Neuronal stem cell (in vitro differentiated cells): ENCODE measurements at regions not wholly inside any gene's neighbourhood (a gene's known extent, or its start where the extent isn't known, plus 50 kb on each side); places are given as distances from the start of the nearest gene placed in this dataset. TPM values are rescaled to one million over a fixed set of nuclear protein-coding genes. Genes with fewer than 3 reads are reported as not detected.

Experiments
- DNase-seq: peaks from one replicate; pipeline ENCODE4 v3.0.0-alpha.2; 2013; ENCODE audit warnings: low spot score
- H2AFZ ChIP-seq: one replicate; pipeline ENCODE4 v1.6.1; 2013; ENCODE audit warnings: mild to moderate bottlenecking, low read length, inconsistent platforms
- H2AK5ac ChIP-seq: 2 replicates; pipeline ENCODE4 v1.6.1; 2013; ENCODE audit warnings: low read depth, mild to moderate bottlenecking, inconsistent platforms, low read length, moderate library complexity, mixed read lengths
- H2BK120ac ChIP-seq: 2 replicates; pipeline ENCODE4 v1.6.1; 2013; ENCODE audit warnings: low read depth, mild to moderate bottlenecking, inconsistent platforms, low read length, moderate library complexity, mixed read lengths
- H2BK12ac ChIP-seq: one replicate; pipeline ENCODE4 v1.6.1; 2013; ENCODE audit warnings: low read length, inconsistent platforms
- H2BK15ac ChIP-seq: 2 replicates; pipeline ENCODE4 v1.6.1; 2013; ENCODE audit warnings: mild to moderate bottlenecking, low read length, inconsistent platforms, mixed read lengths
- H2BK5ac ChIP-seq: one replicate; pipeline ENCODE4 v1.6.1; 2013; ENCODE audit warnings: inconsistent platforms, mild to moderate bottlenecking, low read length, moderate library complexity
- H3K14ac ChIP-seq: one replicate; pipeline ENCODE4 v1.6.1; 2013; ENCODE audit warnings: low read length, inconsistent platforms
- H3K18ac ChIP-seq: 2 replicates; pipeline ENCODE4 v1.6.1; 2013; ENCODE audit warnings: low read length, inconsistent platforms
- H3K23ac ChIP-seq: 2 replicates; pipeline ENCODE4 v1.6.1; 2013; ENCODE audit warnings: low read depth, mild to moderate bottlenecking, mixed read lengths, low read length, inconsistent platforms; ENCODE audit not compliant: poor library complexity
- H3K27ac ChIP-seq: replicated peaks from 3 replicates; pipeline ENCODE4 v1.5.1; 2013; ENCODE audit warnings: low read length, inconsistent platforms
- H3K27me3 ChIP-seq, 3 experiments: 2 replicates each; pipeline ENCODE4 v1.6.1; 2013; ENCODE audit warnings: low read length in 3 of 3, mild to moderate bottlenecking in 2 of 3, inconsistent platforms in 1 of 3, low read depth in 1 of 3, mixed read lengths in 1 of 3, moderate library complexity in 1 of 3; ENCODE audit not compliant: control insufficient read depth in 3 of 3, insufficient read depth in 3 of 3
- H3K36me3 ChIP-seq, 2 donors: replicated peaks in 1 of 2; 2 replicates each; pipeline ENCODE4 v1.6.1; 2013; ENCODE audit warnings: low read length in 2 of 2; ENCODE audit not compliant: control insufficient read depth in 2 of 2, insufficient read depth in 2 of 2
- H3K4ac ChIP-seq: 2 replicates; pipeline ENCODE4 v1.6.1; 2013; ENCODE audit warnings: inconsistent platforms, mild to moderate bottlenecking, low read length, moderate library complexity
- H3K4me1 ChIP-seq, 2 donors: 1 replicate in 1 of 2; 2 replicates in 1 of 2; pipeline ENCODE4 v1.6.1; 2013; ENCODE audit warnings: low read length in 2 of 2, low read depth in 1 of 2; ENCODE audit not compliant: control insufficient read depth in 2 of 2, insufficient read depth in 1 of 2
- H3K4me2 ChIP-seq: one replicate; pipeline ENCODE4 v1.6.1; 2013; ENCODE audit warnings: mild to moderate bottlenecking, low read length, inconsistent platforms; ENCODE audit not compliant: insufficient read depth, poor library complexity, severe bottlenecking
- H3K4me3 ChIP-seq, 2 donors: 2 replicates each; pipeline ENCODE4 v1.5.1; 2013; ENCODE audit warnings: low read length in 2 of 2, mild to moderate bottlenecking in 2 of 2, inconsistent platforms in 1 of 2, moderate library complexity in 1 of 2
- H3K79me1 ChIP-seq: one replicate; pipeline ENCODE4 v1.6.1; 2013; ENCODE audit warnings: low read depth, mild to moderate bottlenecking, inconsistent platforms, low read length, moderate library complexity
- H3K9ac ChIP-seq: one replicate; pipeline ENCODE4 v1.6.1; 2013; ENCODE audit warnings: mild to moderate bottlenecking, low read depth, low read length, inconsistent platforms; ENCODE audit not compliant: poor library complexity
- H3K9me3 ChIP-seq, 2 donors: replicated peaks in 1 of 2; 2 replicates each; pipeline versions ENCODE3 to v1.6.1; 2013; ENCODE audit warnings: low read length in 2 of 2, mild to moderate bottlenecking in 2 of 2, inconsistent platforms in 1 of 2, low read depth in 1 of 2, mixed read lengths in 1 of 2, moderate library complexity in 1 of 2; ENCODE audit not compliant: control insufficient read depth in 2 of 2, insufficient read depth in 1 of 2
- H4K8ac ChIP-seq: one replicate; pipeline ENCODE4 v1.6.1; 2013; ENCODE audit warnings: low read depth, mild to moderate bottlenecking, inconsistent platforms, low read length, moderate library complexity
- H4K91ac ChIP-seq: one replicate; pipeline ENCODE4 v1.6.1; 2013; ENCODE audit warnings: low read length, low read depth, mild to moderate bottlenecking, inconsistent platforms; ENCODE audit not compliant: poor library complexity
- WGBS, 2 donors: extraction: QIAGEN DNeasy Blood & Tissue Kit; methylation state at CpG; one replicate each; pipeline ENCODE4 v1.1.7; 2013; ENCODE audit warnings: missing lambda C conversion rate in 2 of 2, mixed read lengths in 1 of 2; ENCODE audit not compliant: insufficient read length in 2 of 2, insufficient replicate concordance in 1 of 2; ENCODE audit errors: extremely low coverage in 2 of 2; 5-methylcytosine and 5-hydroxymethylcytosine counted together
- small RNA-seq: library from polyadenylated mRNA; stranded (forward); fragments of <200 nt; extraction: miRNeasy Mini kit (QIAGEN cat#:217004); gene quantifications from one replicate; pipeline ENCODE3, GENCODE V24; 2013; ENCODE audit not compliant: insufficient read depth

DNA sequence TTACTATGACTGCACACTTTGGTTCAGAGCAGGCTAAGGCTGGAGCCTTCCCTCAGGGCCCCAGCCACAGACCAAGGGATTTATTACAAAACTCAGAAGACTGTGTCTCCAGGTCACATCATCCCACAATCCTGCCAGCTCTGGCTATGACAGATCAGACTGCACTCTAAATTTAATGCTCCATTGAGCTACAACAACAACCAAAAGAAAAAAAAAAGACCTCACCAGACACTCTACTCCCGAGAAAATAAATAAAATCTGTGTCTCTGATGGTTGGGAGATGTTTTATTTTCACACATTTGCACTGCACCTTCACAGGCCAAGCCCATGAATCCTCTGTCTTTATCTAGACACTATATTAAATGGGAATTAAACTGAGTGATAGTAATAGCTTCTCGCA lies 50.8 kb upstream of the CTNNB1 start:
- Histone ChIP-seq H3K79me1 (no peaks in the 10 kb centered on the region), H3K9me3 (no peaks in the 10 kb centered on the region)
- no CpG with 5 or more reads among the region's 2 CpGs for WGBS, 2 donors

DNA sequence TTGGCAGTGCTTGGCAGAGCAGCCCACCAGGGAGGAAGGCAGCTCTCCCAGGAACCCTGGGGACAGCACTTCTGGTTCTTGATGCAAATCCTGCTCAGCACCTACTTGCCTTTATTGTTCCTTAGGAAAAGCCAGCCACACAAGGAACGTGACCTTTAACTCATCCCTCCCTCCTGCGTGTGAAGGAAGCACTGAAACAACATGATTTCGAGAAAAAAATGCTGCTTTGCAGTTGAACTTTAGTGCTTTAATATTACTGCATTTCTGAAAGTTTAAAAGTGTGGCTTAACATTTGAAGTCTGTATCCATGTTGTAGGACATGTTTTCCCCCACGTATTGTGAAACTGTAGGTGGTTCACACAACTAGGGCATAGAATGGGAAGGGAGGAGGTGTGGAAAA lies 50.4 kb upstream of the CTNNB1 start:
- Histone ChIP-seq H3K23ac (no peak overlapping the region), H2AFZ (peak overlapping the region; percentile 4), H3K18ac (no peak overlapping the region), H3K14ac (no peak overlapping the region), H2BK5ac (no peak overlapping the region), H4K91ac (no peak overlapping the region), H3K27ac (no peak overlapping the region), H3K27me3 (peaks cover 0 to 4% (median 0%) of the 10 kb centered on the region in 3 experiments), H3K9me3 (no peaks in the 10 kb centered on the region), H2BK120ac (no peak overlapping the region), H2AK5ac (no peak overlapping the region), H3K4ac (no peak overlapping the region), H3K9ac (no peak overlapping the region), H3K36me3 (no peaks in the 10 kb centered on the region), H3K4me3 (no peak overlapping the region), H3K4me2 (no peak overlapping the region), H3K79me1 (no peaks in the 10 kb centered on the region), H3K4me1 (peaks cover 0 to 2% of the 10 kb centered on the region in 2 donors), H2BK12ac (no peak overlapping the region), H4K8ac (no peak overlapping the region), H2BK15ac (no peak overlapping the region)
- no CpG with 5 or more reads among the region's 4 CpGs for WGBS, 2 donors
- DNase-seq, result no peak

More for the DNA sequence above, 50.8 kb upstream of the CTNNB1 start:
- Histone ChIP-seq H4K91ac (no peak overlapping the region), H3K4me2 (no peak overlapping the region), H3K4me1 (peaks cover 0 to 2% of the 10 kb centered on the region in 2 donors), H2BK12ac (no peak overlapping the region), H3K27ac (no peak overlapping the region), H3K36me3 (no peaks in the 10 kb centered on the region), H3K18ac (no peak overlapping the region), H2BK120ac (no peak overlapping the region), H2AFZ (peak overlapping the region; percentile 4), H2BK15ac (no peak overlapping the region), H4K8ac (no peak overlapping the region), H2AK5ac (no peak overlapping the region), H3K9ac (no peak overlapping the region), H3K27me3 (peaks cover 0 to 4% (median 0%) of the 10 kb centered on the region in 3 experiments), H3K4ac (no peak overlapping the region), H2BK5ac (no peak overlapping the region), H3K4me3 (no peak overlapping the region), H3K23ac (no peak overlapping the region), H3K14ac (no peak overlapping the region)
- no peak for DNase-seq

Small RNAs in the stretch of these regions (small RNA-seq; reads per million reads assigned to genes)
- gene AC099560.2 (not detected), gene HMGN2P24 (not detected)
